Vagina (tissue), 2 donors: ENCODE measurements at regions not wholly inside any gene's neighbourhood (a gene's known extent, or its start where the extent isn't known, plus 50 kb on each side); places are given as distances from the start of the nearest gene placed in this dataset.

ENCODE experiments used
- DNase-seq, 2 donors: peaks; one replicate each; pipeline ENCODE4 v3.0.0-alpha.2; 2017; ENCODE audit errors: extremely low spot score in 2 of 2
- H3K27ac ChIP-seq: fragments of 200-600 bp; sonication (generic); one replicate; pipeline ENCODE4 v1.5.1; 2019
- H3K27me3 ChIP-seq: fragments of 200-600 bp; sonication (generic); one replicate; pipeline ENCODE4 v1.5.1; 2019
- H3K36me3 ChIP-seq, 2 donors: fragments of 200-600 bp; sonication (generic); one replicate each; pipeline ENCODE4 v1.5.1; 2017 to 2019
- H3K4me1 ChIP-seq: fragments of 200-600 bp; sonication (generic); one replicate; pipeline ENCODE4 v1.5.1; 2019
- H3K4me3 ChIP-seq, 2 donors: fragments of 200-600 bp; sonication (generic); 1 replicate in 1 of 2; 2 replicates in 1 of 2; pipeline ENCODE4 v1.5.1; 2016 to 2019
- H3K9me3 ChIP-seq: fragments of 200-600 bp; sonication (generic); one replicate; pipeline ENCODE4 v1.5.1; 2019
- CTCF ChIP-seq, 3 experiments: fragments of 450-650 bp in 2 of 3; fragments of 200-600 bp in 1 of 3; sonication (generic) in 1 of 3; IDR thresholded peaks; one replicate each; pipeline ENCODE4 v1.5.1; 2017 to 2019; ENCODE audit warnings: antibody characterized with exemption in 3 of 3, mild to moderate bottlenecking in 2 of 3, moderate library complexity in 2 of 3
- POLR2A ChIP-seq, 2 donors: fragments of 450-650 bp; IDR thresholded peaks; one replicate each; pipeline ENCODE4 v1.6.1; 2017; ENCODE audit warnings: antibody characterized with exemption in 2 of 2, mild to moderate bottlenecking in 2 of 2, moderate library complexity in 2 of 2
- POLR2AphosphoS5 ChIP-seq, 2 donors: sonication (generic); formaldehyde crosslinking; IDR thresholded peaks; one replicate each; pipeline ENCODE4 v1.9.0; 2017; ENCODE audit warnings: antibody characterized with exemption in 2 of 2, mild to moderate bottlenecking in 2 of 2, low read depth in 1 of 2; ENCODE audit not compliant: insufficient read depth in 1 of 2
- intact Hi-C: fragments of 100-400 bp; cut with DNase I; formaldehyde crosslinking; loops from one replicate; pipeline ENCODE4 v1.15.1; 2023

- H3K4me1 ChIP-seq = no peaks in the 10 kb centered on the region
- TF ChIP-seq CTCF (IDR thresholded peaks at IDR 0.05) (no peak), POLR2A (IDR thresholded peaks at IDR 0.05) (no peak), POLR2AphosphoS5 (IDR thresholded peaks at IDR 0.05; ENCODE audit: insufficient read depth in 1 of 2, low read depth in 1 of 2) (no peak)
- DNase-seq = no peak
- no peak overlapping the region for H3K27ac ChIP-seq
- intact Hi-C loops = no loop called here
- no peaks in the 10 kb centered on the region for H3K27me3 ChIP-seq
- no peaks in the 10 kb centered on the region for H3K9me3 ChIP-seq
- no peaks in the 10 kb centered on the region for H3K36me3 ChIP-seq
- no peak overlapping the region for H3K4me3 ChIP-seq
Observed at GRCh38 chr4:32184186-32184585, 1464.0 kb downstream of the PCDH7 start.

- no peaks in the 10 kb centered on the region for H3K9me3 ChIP-seq
- no peak overlapping the region for H3K4me3 ChIP-seq
- H3K4me1 ChIP-seq = no peaks in the 10 kb centered on the region
- no peaks in the 10 kb centered on the region for H3K36me3 ChIP-seq
- intact Hi-C loops = no loop called here
- TF ChIP-seq POLR2AphosphoS5 (IDR thresholded peaks at IDR 0.05; ENCODE audit: insufficient read depth in 1 of 2, low read depth in 1 of 2) (no peak), POLR2A (IDR thresholded peaks at IDR 0.05) (no peak), CTCF (IDR thresholded peaks at IDR 0.05) (no peak)
- H3K27ac ChIP-seq = no peak overlapping the region
- DNase-seq = peak in 1 of 2 donors; percentile 84
- H3K27me3 ChIP-seq = no peaks in the 10 kb centered on the region
Observed at GRCh38 chr4:32189130-32189529, 1469.0 kb downstream of the PCDH7 start.

- intact Hi-C loops = no loop called here
- no peaks in the 10 kb centered on the region for H3K27me3 ChIP-seq
- H3K27ac ChIP-seq = no peak overlapping the region
- H3K9me3 ChIP-seq = no peaks in the 10 kb centered on the region
- TF ChIP-seq CTCF (IDR thresholded peaks at IDR 0.05) (no peak), POLR2A (IDR thresholded peaks at IDR 0.05) (no peak), POLR2AphosphoS5 (IDR thresholded peaks at IDR 0.05; ENCODE audit: insufficient read depth in 1 of 2, low read depth in 1 of 2) (no peak)
- H3K4me1 ChIP-seq = no peaks in the 10 kb centered on the region
- no peak overlapping the region for H3K4me3 ChIP-seq
- DNase-seq = no peak
- no peaks in the 10 kb centered on the region for H3K36me3 ChIP-seq
Observed at GRCh38 chr4:32189788-32190187, 1469.6 kb downstream of the PCDH7 start.

GRCh38 chr4:32191961-32192360, 1471.8 kb downstream of the PCDH7 start:
- intact Hi-C loops = no loop called here
- Histone ChIP-seq H3K27ac (no peak overlapping the region), H3K36me3 (no peaks in the 10 kb centered on the region), H3K27me3 (no peaks in the 10 kb centered on the region), H3K9me3 (no peaks in the 10 kb centered on the region), H3K4me1 (no peaks in the 10 kb centered on the region), H3K4me3 (no peak overlapping the region)
- no peak for TF ChIP-seq POLR2AphosphoS5 (IDR thresholded peaks at IDR 0.05; ENCODE audit: insufficient read depth in 1 of 2, low read depth in 1 of 2)
- TF ChIP-seq POLR2A (IDR thresholded peaks at IDR 0.05) = no peak
- DNase-seq = no peak

GRCh38 chr4:32192363-32192762, 1472.2 kb downstream of the PCDH7 start:
- DNase-seq = no peak
- Histone ChIP-seq H3K4me1 (no peaks in the 10 kb centered on the region), H3K27me3 (no peaks in the 10 kb centered on the region), H3K9me3 (no peaks in the 10 kb centered on the region), H3K36me3 (no peaks in the 10 kb centered on the region), H3K27ac (no peak overlapping the region), H3K4me3 (no peak overlapping the region)
- TF ChIP-seq POLR2AphosphoS5 (IDR thresholded peaks at IDR 0.05; ENCODE audit: insufficient read depth in 1 of 2, low read depth in 1 of 2) (no peak), CTCF (IDR thresholded peaks at IDR 0.05) (no peak), POLR2A (IDR thresholded peaks at IDR 0.05) (no peak)
- intact Hi-C loops = no loop called here

- intact Hi-C loops = no loop called here
- no peak for TF ChIP-seq POLR2A (IDR thresholded peaks at IDR 0.05)
- TF ChIP-seq POLR2AphosphoS5 (IDR thresholded peaks at IDR 0.05; ENCODE audit: insufficient read depth in 1 of 2, low read depth in 1 of 2) = no peak
- TF ChIP-seq CTCF (IDR thresholded peaks at IDR 0.05) = no peak
- DNase-seq = no peak
Observed at GRCh38 chr4:32192991-32193390, 1472.8 kb downstream of the PCDH7 start.

More at GRCh38 chr4:32192991-32193390, 1472.8 kb downstream of the PCDH7 start:
- H3K4me3 ChIP-seq = no peak overlapping the region
- H3K27me3 ChIP-seq = no peaks in the 10 kb centered on the region
- H3K27ac ChIP-seq = no peak overlapping the region
- no peaks in the 10 kb centered on the region for H3K4me1 ChIP-seq
- H3K9me3 ChIP-seq = no peaks in the 10 kb centered on the region
- H3K36me3 ChIP-seq = no peaks in the 10 kb centered on the region
